Thoracic aorta (tissue), 2 donors: ENCODE measurements at regions not wholly inside any gene's neighbourhood (a gene's known extent, or its start where the extent isn't known, plus 50 kb on each side); places are given as distances from the start of the nearest gene placed in this dataset.

ENCODE experiments used
- ATAC-seq: fragments of 150-250 bp; one replicate; pipeline ENCODE4 v1.8.0; 2017; ENCODE audit warnings: low read depth; ENCODE audit not compliant: insufficient number of reproducible peaks, low FRiP score
- DNase-seq: peaks from one replicate; pipeline ENCODE4 v3.0.0-alpha.2; 2020; ENCODE audit warnings: low spot score
- H3K27ac ChIP-seq, 2 donors: fragments of 200-600 bp; sonication (generic); 1 replicate in 1 of 2; 2 replicates in 1 of 2; pipeline ENCODE4 v1.5.1; 2016; ENCODE audit warnings: mild to moderate bottlenecking in 2 of 2, moderate library complexity in 2 of 2
- H3K27me3 ChIP-seq: fragments of 200-600 bp; sonication (generic); replicated peaks from 2 replicates; pipeline ENCODE4 v1.6.0; 2016; ENCODE audit warnings: mild to moderate bottlenecking; ENCODE audit not compliant: insufficient read depth
- H3K36me3 ChIP-seq: fragments of 200-600 bp; sonication (generic); one replicate; pipeline ENCODE4 v1.5.1; 2016
- H3K4me1 ChIP-seq, 2 donors: fragments of 200-600 bp; sonication (generic); 1 replicate in 1 of 2; 2 replicates in 1 of 2; pipeline versions ENCODE4 v1.5.1 to v1.6.0; 2016; ENCODE audit warnings: low read depth in 2 of 2, mild to moderate bottlenecking in 1 of 2; ENCODE audit not compliant: control insufficient read depth in 1 of 2
- H3K4me3 ChIP-seq: fragments of 200-600 bp; sonication (generic); 2 replicates; pipeline ENCODE4 v1.5.1; 2016; ENCODE audit warnings: mild to moderate bottlenecking
- H3K9me3 ChIP-seq: fragments of 200-600 bp; sonication (generic); 2 replicates; pipeline ENCODE4 v1.5.1; 2016
- CTCF ChIP-seq: fragments of 200-600 bp; sonication (generic); IDR thresholded peaks from one replicate; pipeline ENCODE4 v1.5.1; 2019; ENCODE audit warnings: antibody characterized with exemption

GRCh38 chr14:84591827-84592445, 938.0 kb upstream of the FLRT2 start:
- TF ChIP-seq CTCF: no peak
- Histone ChIP-seq H3K4me3 (no peak overlapping the region), H3K27ac (no peak overlapping the region), H3K36me3 (no peaks in the 10 kb centered on the region), H3K27me3 (no peaks in the 10 kb centered on the region), H3K4me1 (no peaks in the 10 kb centered on the region), H3K9me3 (no peaks in the 10 kb centered on the region)
- no peak for ATAC-seq
- DNase-seq: no peak

- DNase-seq (no peak), ATAC-seq (no peak)
- Histone ChIP-seq H3K4me3 (no peak overlapping the region), H3K4me1 (no peaks in the 10 kb centered on the region), H3K27ac (no peak overlapping the region), H3K9me3 (no peaks in the 10 kb centered on the region), H3K27me3 (no peaks in the 10 kb centered on the region), H3K36me3 (no peaks in the 10 kb centered on the region)
- no peak for TF ChIP-seq CTCF
Observed at GRCh38 chr14:84592770-84593169, 937.2 kb upstream of the FLRT2 start.

GRCh38 chr14:84610086-84610485, 919.9 kb upstream of the FLRT2 start:
- no peak overlapping the region for H3K27ac ChIP-seq
- no peak for TF ChIP-seq CTCF
- no peaks in the 10 kb centered on the region for H3K27me3 ChIP-seq
- H3K4me3 ChIP-seq: no peak overlapping the region
- DNase-seq (no peak), ATAC-seq (no peak)
- no peaks in the 10 kb centered on the region for H3K4me1 ChIP-seq
- no peaks in the 10 kb centered on the region for H3K9me3 ChIP-seq
- no peaks in the 10 kb centered on the region for H3K36me3 ChIP-seq

- Histone ChIP-seq H3K27ac (no peak overlapping the region), H3K4me3 (no peak overlapping the region), H3K27me3 (no peaks in the 10 kb centered on the region), H3K4me1 (no peaks in the 10 kb centered on the region), H3K9me3 (no peaks in the 10 kb centered on the region), H3K36me3 (no peaks in the 10 kb centered on the region)
- TF ChIP-seq CTCF: no peak
- no peak for ATAC-seq
- no peak for DNase-seq
Observed at GRCh38 chr14:84622357-84622756, 907.6 kb upstream of the FLRT2 start.

GRCh38 chr14:84643446-84643845, 886.5 kb upstream of the FLRT2 start:
- H3K4me1 ChIP-seq: no peaks in the 10 kb centered on the region
- ATAC-seq: no peak
- H3K27me3 ChIP-seq: no peaks in the 10 kb centered on the region
- no peaks in the 10 kb centered on the region for H3K9me3 ChIP-seq
- no peak for DNase-seq
- TF ChIP-seq CTCF: no peak
- no peak overlapping the region for H3K27ac ChIP-seq
- no peak overlapping the region for H3K4me3 ChIP-seq
- H3K36me3 ChIP-seq: no peaks in the 10 kb centered on the region
